ENCODE measurements at regions not wholly inside any gene's neighbourhood (a gene's known extent, or its start where the extent isn't known, plus 50 kb on each side); places are given as distances from the start of the nearest gene placed in this dataset.

GRCh38 chrX:867966-868647 is 237.5 kb downstream of the SHOX start:
- Histone ChIP-seq H3K56ac (ENCODE audit: low read length) (no peak overlapping the region), H3K4me3 (ENCODE audit: low read length) (no peak overlapping the region)

DNA sequence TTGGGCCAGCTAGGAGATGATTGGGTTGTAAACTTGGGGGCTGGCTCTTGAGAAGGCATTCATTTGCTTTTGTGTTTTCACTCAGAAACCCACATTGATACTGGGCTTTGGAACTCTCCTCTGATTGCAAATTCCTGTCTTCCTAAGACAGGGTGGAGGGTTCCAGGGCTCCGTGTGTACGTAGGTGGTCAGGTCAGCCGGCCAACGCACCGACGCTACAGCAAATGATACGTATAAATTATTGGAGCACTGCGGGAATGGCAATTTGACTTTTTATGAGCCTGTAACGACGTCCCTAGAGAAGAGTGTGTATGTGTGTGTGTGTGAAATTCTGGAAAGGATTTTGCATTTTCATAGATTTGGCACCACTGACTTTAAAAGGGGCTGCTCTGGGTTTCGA is 236.9 kb downstream of the SHOX start:
- H2AK5ac ChIP-seq (ENCODE audit: low read length): no peak overlapping the region

More at GRCh38 chrX:867966-868647, 237.5 kb downstream of the SHOX start:
- no peaks in the 10 kb centered on the region for H3K79me2 ChIP-seq (ENCODE audit: control insufficient read depth, insufficient read depth, low read length)
- H3K18ac ChIP-seq (ENCODE audit: low read length): no peak overlapping the region
- H3K23ac ChIP-seq (ENCODE audit: low read length): no peak overlapping the region
- no peaks in the 10 kb centered on the region for H3K4me1 ChIP-seq (ENCODE audit: control insufficient read depth, low read depth, low read length)
- no peak overlapping the region for H4K8ac ChIP-seq (ENCODE audit: low read depth, low read length)
- no peak overlapping the region for H2AK5ac ChIP-seq (ENCODE audit: low read length)
- H3K27me3 ChIP-seq (ENCODE audit: insufficient read depth, low read length, poor library complexity): no peaks in the 10 kb centered on the region
- no peak overlapping the region for H2BK120ac ChIP-seq (ENCODE audit: low read depth, low read length)
- no CpG with 5 or more reads among the region's 18 CpGs for WGBS (ENCODE audit: extremely low coverage, insufficient coverage, low lambda C conversion rate)
- H3K9ac ChIP-seq (ENCODE audit: low read length): no peak overlapping the region
- no peak overlapping the region for H2BK5ac ChIP-seq (ENCODE audit: low read length)
- H3K4me2 ChIP-seq (ENCODE audit: low read length): no peak overlapping the region
- H3K36me3 ChIP-seq (ENCODE audit: control insufficient read depth, insufficient read depth, low read length): no peaks in the 10 kb centered on the region
- H2BK15ac ChIP-seq (replicated peaks; ENCODE audit: low read depth): no peak overlapping the region
- H4K5ac ChIP-seq (ENCODE audit: low read length): no peak overlapping the region
- no peak for DNase-seq
- no peaks in the 10 kb centered on the region for H3K79me1 ChIP-seq (ENCODE audit: low read length)
- no peak overlapping the region for H3K27ac ChIP-seq (ENCODE audit: low read depth, low read length)
- no peak overlapping the region for H3K4ac ChIP-seq (ENCODE audit: low read depth, low read length)

GRCh38 chrX:866441-866990 is 235.9 kb downstream of the SHOX start:
- no peak overlapping the region for H3K18ac ChIP-seq (ENCODE audit: low read length)
- H4K8ac ChIP-seq (ENCODE audit: low read depth, low read length): no peak overlapping the region
- H2BK120ac ChIP-seq (ENCODE audit: low read depth, low read length): no peak overlapping the region
- H3K79me1 ChIP-seq (ENCODE audit: low read length): no peaks in the 10 kb centered on the region
- no CpG with 5 or more reads among the region's 18 CpGs for WGBS (ENCODE audit: extremely low coverage, insufficient coverage, low lambda C conversion rate)
- H3K23ac ChIP-seq (ENCODE audit: low read length): no peak overlapping the region
- no peak overlapping the region for H2AK5ac ChIP-seq (ENCODE audit: low read length)
- H3K9ac ChIP-seq (ENCODE audit: low read length): no peak overlapping the region
- H2BK5ac ChIP-seq (ENCODE audit: low read length): no peak overlapping the region
- H3K56ac ChIP-seq (ENCODE audit: low read length): no peak overlapping the region
- no peak overlapping the region for H4K5ac ChIP-seq (ENCODE audit: low read length)
- H3K27ac ChIP-seq (ENCODE audit: low read depth, low read length): no peak overlapping the region
- no peak for DNase-seq
- H3K79me2 ChIP-seq (ENCODE audit: control insufficient read depth, insufficient read depth, low read length): no peaks in the 10 kb centered on the region
- H3K4ac ChIP-seq (ENCODE audit: low read depth, low read length): no peak overlapping the region
- H3K27me3 ChIP-seq (ENCODE audit: insufficient read depth, low read length, poor library complexity): no peaks in the 10 kb centered on the region
- no peaks in the 10 kb centered on the region for H3K36me3 ChIP-seq (ENCODE audit: control insufficient read depth, insufficient read depth, low read length)
- H2BK15ac ChIP-seq (replicated peaks; ENCODE audit: low read depth): no peak overlapping the region
- no peak overlapping the region for H3K4me3 ChIP-seq (ENCODE audit: low read length)
- no peaks in the 10 kb centered on the region for H3K4me1 ChIP-seq (ENCODE audit: control insufficient read depth, low read depth, low read length)
- no peak overlapping the region for H3K4me2 ChIP-seq (ENCODE audit: low read length)

More for the DNA sequence above, 236.9 kb downstream of the SHOX start:
- no peaks in the 10 kb centered on the region for H3K4me1 ChIP-seq (ENCODE audit: control insufficient read depth, low read depth, low read length)
- no peak overlapping the region for H3K4ac ChIP-seq (ENCODE audit: low read depth, low read length)
- no peak overlapping the region for H2BK120ac ChIP-seq (ENCODE audit: low read depth, low read length)
- H3K79me1 ChIP-seq (ENCODE audit: low read length): no peaks in the 10 kb centered on the region
- H4K8ac ChIP-seq (ENCODE audit: low read depth, low read length): no peak overlapping the region
- H3K27me3 ChIP-seq (ENCODE audit: insufficient read depth, low read length, poor library complexity): no peaks in the 10 kb centered on the region
- H2BK15ac ChIP-seq (replicated peaks; ENCODE audit: low read depth): no peak overlapping the region
- no peak overlapping the region for H3K9ac ChIP-seq (ENCODE audit: low read length)
- no peak overlapping the region for H3K18ac ChIP-seq (ENCODE audit: low read length)
- no peak overlapping the region for H3K4me3 ChIP-seq (ENCODE audit: low read length)
- H2BK5ac ChIP-seq (ENCODE audit: low read length): no peak overlapping the region
- H4K5ac ChIP-seq (ENCODE audit: low read length): no peak overlapping the region
- DNase-seq: no peak
- no peak overlapping the region for H3K4me2 ChIP-seq (ENCODE audit: low read length)
- no peaks in the 10 kb centered on the region for H3K36me3 ChIP-seq (ENCODE audit: control insufficient read depth, insufficient read depth, low read length)
- H3K79me2 ChIP-seq (ENCODE audit: control insufficient read depth, insufficient read depth, low read length): no peaks in the 10 kb centered on the region
- no peak overlapping the region for H3K27ac ChIP-seq (ENCODE audit: low read depth, low read length)
- H3K56ac ChIP-seq (ENCODE audit: low read length): no peak overlapping the region
- H3K23ac ChIP-seq (ENCODE audit: low read length): no peak overlapping the region
- WGBS (ENCODE audit: extremely low coverage, insufficient coverage, low lambda C conversion rate): no CpG with 5 or more reads among the region's 11 CpGs

DNA sequence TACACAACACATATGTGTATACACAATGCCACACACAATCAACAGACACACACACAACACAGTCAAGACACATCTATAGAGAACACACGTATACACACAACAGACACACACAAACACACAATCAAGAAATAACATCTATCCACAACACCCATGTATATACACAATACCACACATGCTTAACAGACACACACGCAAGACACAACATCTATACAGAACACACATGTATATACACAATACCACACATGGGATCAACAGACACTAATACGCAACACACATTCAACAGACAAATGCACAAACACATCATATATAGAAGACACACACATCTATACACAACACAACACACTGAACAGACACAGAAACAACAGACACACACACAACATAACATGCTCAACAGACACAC is 234.8 kb downstream of the SHOX start:
- WGBS (ENCODE audit: extremely low coverage, insufficient coverage, low lambda C conversion rate): no CpG with 5 or more reads among the region's 3 CpGs
- H3K4me1 ChIP-seq (ENCODE audit: control insufficient read depth, low read depth, low read length): no peaks in the 10 kb centered on the region

GRCh38 chrX:861921-862320 is 231.3 kb downstream of the SHOX start:
- no CpG with 5 or more reads among the region's 9 CpGs for WGBS (ENCODE audit: extremely low coverage, insufficient coverage, low lambda C conversion rate)

More for the DNA sequence above, 234.8 kb downstream of the SHOX start:
- no peak overlapping the region for H3K27ac ChIP-seq (ENCODE audit: low read depth, low read length)
- no peak for DNase-seq
- H2BK5ac ChIP-seq (ENCODE audit: low read length): no peak overlapping the region
- no peak overlapping the region for H2AK5ac ChIP-seq (ENCODE audit: low read length)
- no peak overlapping the region for H3K9ac ChIP-seq (ENCODE audit: low read length)
- H3K79me2 ChIP-seq (ENCODE audit: control insufficient read depth, insufficient read depth, low read length): no peaks in the 10 kb centered on the region
- no peak overlapping the region for H3K4me3 ChIP-seq (ENCODE audit: low read length)
- no peak overlapping the region for H2BK15ac ChIP-seq (replicated peaks; ENCODE audit: low read depth)
- no peak overlapping the region for H3K23ac ChIP-seq (ENCODE audit: low read length)
- H4K5ac ChIP-seq (ENCODE audit: low read length): no peak overlapping the region
- no peak overlapping the region for H2BK120ac ChIP-seq (ENCODE audit: low read depth, low read length)
- no peak overlapping the region for H3K56ac ChIP-seq (ENCODE audit: low read length)
- H3K4me2 ChIP-seq (ENCODE audit: low read length): no peak overlapping the region
- no peaks in the 10 kb centered on the region for H3K36me3 ChIP-seq (ENCODE audit: control insufficient read depth, insufficient read depth, low read length)
- no peaks in the 10 kb centered on the region for H3K79me1 ChIP-seq (ENCODE audit: low read length)
- no peak overlapping the region for H4K8ac ChIP-seq (ENCODE audit: low read depth, low read length)
- H3K4ac ChIP-seq (ENCODE audit: low read depth, low read length): no peak overlapping the region
- no peak overlapping the region for H3K18ac ChIP-seq (ENCODE audit: low read length)
- H3K27me3 ChIP-seq (ENCODE audit: insufficient read depth, low read length, poor library complexity): no peaks in the 10 kb centered on the region

More at GRCh38 chrX:861921-862320, 231.3 kb downstream of the SHOX start:
- Histone ChIP-seq H3K4ac (ENCODE audit: low read depth, low read length) (no peak overlapping the region), H3K18ac (ENCODE audit: low read length) (no peak overlapping the region), H4K5ac (ENCODE audit: low read length) (no peak overlapping the region), H3K4me2 (ENCODE audit: low read length) (no peak overlapping the region), H2AK5ac (ENCODE audit: low read length) (no peak overlapping the region), H2BK15ac (replicated peaks; ENCODE audit: low read depth) (no peak overlapping the region), H3K4me3 (ENCODE audit: low read length) (no peak overlapping the region), H3K36me3 (ENCODE audit: control insufficient read depth, insufficient read depth, low read length) (no peaks in the 10 kb centered on the region), H3K9ac (ENCODE audit: low read length) (no peak overlapping the region), H3K27ac (ENCODE audit: low read depth, low read length) (no peak overlapping the region), H3K4me1 (ENCODE audit: control insufficient read depth, low read depth, low read length) (no peaks in the 10 kb centered on the region), H2BK120ac (ENCODE audit: low read depth, low read length) (no peak overlapping the region), H3K79me1 (ENCODE audit: low read length) (no peaks in the 10 kb centered on the region), H3K27me3 (ENCODE audit: insufficient read depth, low read length, poor library complexity) (no peaks in the 10 kb centered on the region), H2BK5ac (ENCODE audit: low read length) (no peak overlapping the region), H3K79me2 (ENCODE audit: control insufficient read depth, insufficient read depth, low read length) (no peaks in the 10 kb centered on the region), H4K8ac (ENCODE audit: low read depth, low read length) (no peak overlapping the region), H3K23ac (ENCODE audit: low read length) (no peak overlapping the region), H3K56ac (ENCODE audit: low read length) (no peak overlapping the region)
- no peak for DNase-seq
